HG02981 (cell line): ENCODE measurements at regions not wholly inside any gene's neighbourhood (a gene's known extent, or its start where the extent isn't known, plus 50 kb on each side); places are given as distances from the start of the nearest gene placed in this dataset.

Experiments
- ATAC-seq: cut with Tn5 transposase; IDR thresholded peaks from one replicate; pipeline ENCODE4 v1.9.1; 2021; ENCODE audit warnings: mild to moderate bottlenecking, moderate library complexity; ENCODE audit not compliant: unreplicated experiment

DNA sequence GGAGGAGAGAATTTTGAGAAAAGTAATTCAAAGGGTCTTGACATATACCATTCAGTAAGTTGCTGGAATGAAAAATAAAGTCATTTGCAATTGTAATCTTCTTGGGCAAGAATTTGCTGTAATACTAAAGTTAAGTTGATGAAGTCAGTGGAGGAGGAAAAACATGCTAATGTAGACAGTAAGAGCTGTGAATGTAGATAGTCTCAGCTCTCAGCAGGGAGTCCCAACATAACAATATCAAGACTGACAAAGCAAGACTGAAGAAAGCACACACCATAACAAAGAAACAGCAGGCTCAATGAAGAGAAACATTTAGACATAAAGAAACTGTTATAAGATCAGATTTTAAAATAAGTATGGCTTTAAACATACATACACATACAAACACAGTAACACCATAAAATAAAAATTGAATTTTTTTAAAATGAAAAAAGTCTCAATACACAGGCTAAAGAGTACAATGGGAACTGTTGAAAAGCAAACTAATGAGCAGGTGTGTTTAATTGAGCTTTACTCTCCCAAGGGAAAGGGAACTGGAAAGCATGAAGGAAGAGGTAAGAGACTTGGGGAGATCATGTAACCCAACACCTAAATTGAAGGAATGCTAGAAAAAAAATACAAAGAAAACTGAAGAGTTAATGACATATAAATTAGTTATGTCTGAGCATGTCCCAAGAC is 336.3 kb upstream of the NCAM2 start:
- ATAC-seq, result no peak

DNA sequence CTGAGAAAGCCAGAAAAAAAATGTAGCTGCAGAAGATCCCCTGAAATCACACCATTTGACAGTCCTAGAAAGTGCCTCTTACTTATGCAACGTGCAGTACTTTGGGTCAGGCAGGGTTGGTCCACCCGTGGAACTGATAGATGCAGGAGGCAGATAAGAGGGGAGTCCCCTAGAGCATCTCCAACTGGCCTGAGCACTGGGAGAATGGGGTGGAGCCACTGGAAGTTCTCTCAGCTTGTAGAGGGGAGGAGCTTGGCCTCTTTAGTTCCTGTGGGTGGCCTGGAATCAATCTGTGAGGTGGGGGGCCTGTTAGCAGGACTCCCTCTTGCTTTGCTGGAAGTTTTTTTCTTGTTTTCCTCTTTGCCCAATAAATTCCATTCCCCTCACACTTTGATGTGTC is 335.7 kb upstream of the NCAM2 start:
- ATAC-seq, result no peak

DNA sequence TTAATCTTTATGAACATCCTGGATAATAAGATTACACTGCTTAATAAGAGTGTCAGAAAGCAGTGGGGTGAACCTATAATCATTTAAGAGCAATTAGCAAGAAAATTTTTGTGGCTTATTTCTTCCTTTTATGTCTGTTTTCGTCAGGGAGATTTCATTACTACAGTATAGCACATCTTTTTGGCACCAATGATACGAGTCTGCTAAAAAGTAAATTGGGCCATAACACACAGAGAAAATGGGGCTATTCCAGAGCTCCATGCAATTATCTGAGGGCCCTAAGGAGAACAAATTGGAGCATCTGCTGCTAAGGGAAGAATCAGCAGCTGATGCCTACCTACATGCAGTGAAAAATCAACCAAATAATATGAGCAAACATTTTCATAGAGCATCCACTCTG is 330.3 kb upstream of the NCAM2 start:
- no peak for ATAC-seq

DNA sequence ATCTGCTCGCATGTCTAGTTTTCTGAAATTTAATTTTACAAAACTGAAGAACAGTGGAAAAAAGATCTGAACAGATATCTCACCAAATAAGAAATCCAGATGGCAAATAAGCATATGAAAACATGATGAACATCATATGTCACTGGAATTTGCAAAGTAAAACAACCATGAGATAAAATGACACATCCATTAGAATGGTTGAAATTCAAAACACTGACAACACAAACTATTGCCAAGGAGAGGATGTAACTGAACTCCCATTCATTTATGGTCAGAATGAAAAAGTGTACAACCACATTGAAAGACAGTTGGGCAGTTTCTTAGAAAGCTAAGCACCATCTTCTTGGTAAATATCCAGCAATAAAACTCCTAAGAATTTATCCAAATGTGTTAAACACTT is 312.7 kb upstream of the NCAM2 start:
- no peak for ATAC-seq

DNA sequence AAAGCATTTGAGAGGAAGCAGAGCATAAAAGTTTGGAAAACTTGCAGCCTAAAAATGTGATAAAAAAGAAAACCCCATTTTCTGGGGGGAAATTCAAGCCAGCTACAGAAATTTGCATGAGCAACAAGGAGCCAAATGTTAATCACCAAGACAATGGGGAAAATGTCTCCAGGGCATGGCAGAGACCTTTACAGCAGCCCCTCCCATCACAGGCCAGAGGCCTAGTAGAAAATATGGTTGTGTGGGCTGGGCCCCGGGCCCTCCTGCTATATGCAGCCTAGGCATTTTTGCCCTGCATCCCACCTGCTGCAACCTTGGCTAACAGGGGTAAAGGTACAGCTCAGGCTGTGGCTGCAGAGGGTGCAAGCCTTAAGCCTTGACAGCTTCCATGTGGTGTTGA is 299.6 kb upstream of the NCAM2 start:
- no peak for ATAC-seq

DNA sequence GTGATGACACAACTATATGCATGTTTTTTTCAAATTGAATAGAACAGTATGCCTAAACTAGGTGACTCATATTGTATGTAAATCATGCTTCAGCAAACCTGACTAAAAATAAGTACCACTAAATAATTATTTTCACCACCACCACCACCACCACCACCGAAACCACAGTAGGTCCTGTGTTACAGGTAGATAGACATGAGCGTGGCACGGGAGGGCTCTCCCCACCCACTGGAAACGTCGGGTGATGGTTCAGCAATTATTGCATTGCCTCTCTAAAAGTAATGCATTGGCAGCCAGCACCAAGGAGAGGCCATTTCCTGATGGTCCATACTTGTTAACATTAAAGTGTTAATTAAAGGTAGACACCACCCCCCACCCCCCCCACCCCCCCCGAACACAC is 297.0 kb upstream of the NCAM2 start:
- ATAC-seq, result no peak

DNA sequence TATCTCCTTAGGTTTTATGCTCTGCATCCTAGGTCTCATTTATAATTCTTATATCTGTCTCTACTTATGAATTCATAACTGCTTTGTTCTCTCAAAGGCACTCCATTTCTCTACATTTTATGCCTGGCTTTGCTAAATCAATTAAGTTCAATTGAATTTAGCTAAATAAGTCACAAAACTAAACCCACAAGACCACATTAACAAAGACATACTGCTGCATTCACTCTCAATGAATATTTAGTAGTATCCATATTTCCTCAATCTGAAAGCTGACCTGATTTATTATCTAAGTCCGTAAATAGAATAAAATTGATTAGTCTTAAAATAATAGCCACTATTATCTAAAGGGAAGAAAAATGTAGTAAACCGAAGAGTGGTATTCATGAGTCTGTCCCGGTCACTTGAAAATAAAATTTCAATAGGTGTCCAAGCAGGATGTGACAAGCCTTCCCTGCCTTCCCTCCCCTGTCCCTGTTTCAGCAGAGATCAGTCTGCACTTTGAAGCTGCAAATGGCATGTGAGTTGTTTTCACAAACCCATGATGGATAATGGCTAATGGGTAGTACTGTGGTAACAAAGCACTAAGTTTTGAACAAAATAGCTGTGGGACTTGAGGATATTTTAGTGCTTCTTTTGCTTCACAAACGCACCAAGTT is 295.0 kb upstream of the NCAM2 start:
- no peak for ATAC-seq

DNA sequence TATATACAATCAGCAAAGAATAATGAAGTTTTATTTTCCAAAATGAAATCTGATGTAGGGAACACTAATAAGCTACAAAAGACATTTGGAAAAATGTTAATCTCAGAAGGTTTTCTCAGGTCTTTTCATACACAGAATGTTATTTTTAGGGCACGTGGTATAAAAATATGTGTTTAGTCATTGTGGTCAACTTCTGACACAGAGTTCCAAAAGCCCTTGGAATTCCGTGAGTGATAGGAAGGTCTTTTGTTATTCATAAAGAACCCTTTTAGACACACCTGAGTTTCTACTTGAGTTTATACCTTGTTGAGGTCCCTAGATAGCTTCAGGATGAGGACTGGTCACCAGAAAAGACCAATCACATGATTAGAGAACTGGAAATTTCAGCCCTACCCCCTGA is 277.6 kb upstream of the NCAM2 start:
- no peak for ATAC-seq

DNA sequence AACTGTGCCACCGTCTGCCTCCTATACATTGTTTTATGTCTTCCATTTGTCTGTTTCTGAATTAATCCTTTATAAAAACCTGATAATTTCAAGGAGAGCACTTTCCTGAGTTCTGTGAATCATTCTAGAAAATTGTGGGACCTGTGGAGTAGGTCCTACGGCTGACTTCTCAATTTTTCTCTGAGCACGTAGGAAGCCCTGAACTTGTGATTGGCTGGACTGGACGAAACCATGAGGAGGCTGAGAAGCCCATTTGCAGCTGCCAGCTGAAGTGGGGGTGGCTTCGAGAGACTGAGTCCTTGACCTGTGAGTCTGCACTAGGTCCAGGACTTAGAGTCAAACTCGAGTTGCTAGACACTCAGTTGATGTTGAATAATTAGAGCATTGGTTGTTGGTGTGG is 277.1 kb upstream of the NCAM2 start:
- ATAC-seq, result no peak

DNA sequence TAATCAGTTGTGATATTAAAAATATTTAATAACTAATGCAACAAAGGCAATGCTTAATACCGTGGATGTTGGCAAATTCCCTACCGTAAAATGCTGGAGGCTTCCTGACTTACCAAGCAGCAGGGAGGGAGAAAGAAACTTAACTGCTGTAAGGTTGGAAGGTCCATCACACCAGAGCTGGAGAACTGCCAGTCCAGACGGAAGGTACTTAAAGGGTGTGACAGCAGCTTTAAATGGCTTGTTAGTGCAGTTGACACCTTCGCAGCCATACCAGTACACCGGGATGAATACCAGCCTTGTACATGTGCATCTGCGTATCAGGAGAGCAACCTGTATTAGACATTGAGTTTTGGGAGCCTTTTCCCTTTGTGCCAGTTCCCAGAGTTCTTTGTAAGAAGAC is 269.5 kb upstream of the NCAM2 start:
- no peak for ATAC-seq

DNA sequence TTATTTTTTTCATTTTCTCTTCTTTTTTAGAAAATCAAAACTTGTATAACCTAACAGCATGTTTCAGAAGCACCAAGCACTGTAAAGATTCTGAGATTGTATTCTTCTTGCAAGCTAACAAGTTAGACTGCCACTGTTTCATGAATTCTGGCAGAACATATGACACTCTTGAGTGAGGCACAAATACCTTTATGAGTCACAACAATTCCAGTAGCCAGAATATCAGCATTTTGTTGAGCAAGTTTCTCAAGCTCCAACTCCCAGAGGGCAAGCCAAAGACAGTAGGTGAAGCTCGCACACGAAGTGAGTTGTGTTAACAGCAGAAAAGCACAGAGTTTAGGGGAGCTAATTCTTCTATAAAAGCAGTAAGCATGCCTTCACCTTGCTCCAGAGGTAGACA is 268.8 kb upstream of the NCAM2 start:
- no peak for ATAC-seq

DNA sequence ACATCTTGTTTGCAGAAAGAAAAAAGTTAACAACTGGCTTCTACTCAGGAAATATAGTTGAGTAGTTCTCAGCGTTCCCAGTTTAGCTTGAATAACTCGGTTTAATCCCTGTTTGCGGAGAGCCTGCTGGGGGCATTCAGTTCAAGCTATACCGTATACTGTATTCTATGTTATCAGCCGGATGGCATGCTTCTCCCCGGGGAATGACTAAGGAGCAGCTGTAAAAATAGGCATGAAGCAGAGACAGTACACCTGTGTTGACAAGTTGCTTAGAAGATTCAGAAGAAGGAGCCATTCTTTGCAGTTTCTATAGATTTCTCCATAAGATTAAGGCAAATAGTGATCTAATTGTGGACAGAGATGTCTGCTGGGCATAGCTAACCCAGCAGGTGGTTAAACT is 267.8 kb upstream of the NCAM2 start:
- ATAC-seq, result no peak

DNA sequence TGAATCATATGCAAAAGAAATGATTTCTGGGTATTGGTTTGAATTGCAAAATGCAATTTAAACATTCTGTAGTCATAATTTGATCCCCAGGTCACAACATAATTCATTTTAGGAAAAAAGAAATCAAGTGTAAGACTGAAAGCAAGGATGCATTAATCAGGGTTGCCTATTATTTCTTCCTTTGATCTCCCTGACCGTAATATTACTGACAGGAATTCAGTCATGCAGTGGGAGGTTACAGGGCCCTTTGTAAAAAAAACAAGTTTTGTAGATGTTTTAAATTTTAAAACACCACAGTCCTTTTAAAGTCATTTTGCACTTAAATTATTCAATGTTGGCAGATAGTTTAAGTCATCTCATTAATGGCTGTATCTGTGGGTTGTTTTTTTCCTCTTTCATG is 263.0 kb upstream of the NCAM2 start:
- no peak for ATAC-seq

DNA sequence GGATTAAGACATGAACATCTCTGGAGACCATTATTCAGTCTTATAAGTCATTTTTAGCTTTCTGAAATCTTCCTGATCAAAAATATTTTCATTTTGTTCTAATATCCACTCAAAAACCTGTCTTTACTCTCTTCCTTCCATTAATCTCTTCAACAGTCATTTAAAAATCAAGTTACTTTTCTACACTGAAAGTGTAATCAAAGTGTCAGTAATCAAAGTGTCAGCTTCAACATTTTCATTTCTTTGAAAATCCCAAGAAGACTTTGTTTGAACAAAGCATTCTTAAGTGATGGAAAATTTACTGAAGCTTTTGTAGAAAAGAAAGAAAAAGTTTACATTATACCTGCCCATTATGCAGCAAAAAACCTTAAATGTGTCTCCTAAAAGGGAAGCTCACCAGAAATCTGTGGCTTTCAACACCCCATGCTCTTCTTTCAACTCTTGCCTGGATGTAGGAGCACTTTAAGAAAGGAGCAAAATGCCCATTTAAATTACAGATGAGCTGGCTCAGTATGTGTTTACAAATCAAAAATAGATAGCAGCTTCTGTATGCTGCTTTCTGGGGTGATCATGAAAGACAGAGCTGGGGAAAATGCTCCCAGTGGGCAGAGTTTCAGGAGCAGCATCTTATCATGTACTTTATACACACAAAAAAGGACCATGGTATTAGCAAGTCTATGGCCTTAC is 260.8 kb upstream of the NCAM2 start:
- no peak for ATAC-seq

DNA sequence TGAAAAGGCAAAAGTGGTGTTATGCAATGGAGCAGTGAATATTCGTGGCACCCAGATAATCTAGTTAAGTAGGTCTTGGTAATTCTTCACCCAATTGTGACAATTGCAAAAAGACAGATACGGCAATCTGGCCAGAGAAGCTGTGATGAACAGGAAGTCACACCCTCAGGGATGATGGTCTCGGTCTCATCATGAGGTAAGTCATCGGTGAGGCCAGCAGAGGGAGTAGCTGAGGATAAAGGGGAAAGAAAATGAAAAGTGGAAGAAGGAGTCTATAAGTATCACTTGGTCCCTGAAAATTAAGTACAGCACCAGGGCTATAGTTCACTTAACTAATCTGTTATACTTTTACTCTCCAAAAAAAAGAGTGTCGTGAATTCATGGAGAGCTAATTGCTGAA is 258.8 kb upstream of the NCAM2 start:
- ATAC-seq, result no peak

DNA sequence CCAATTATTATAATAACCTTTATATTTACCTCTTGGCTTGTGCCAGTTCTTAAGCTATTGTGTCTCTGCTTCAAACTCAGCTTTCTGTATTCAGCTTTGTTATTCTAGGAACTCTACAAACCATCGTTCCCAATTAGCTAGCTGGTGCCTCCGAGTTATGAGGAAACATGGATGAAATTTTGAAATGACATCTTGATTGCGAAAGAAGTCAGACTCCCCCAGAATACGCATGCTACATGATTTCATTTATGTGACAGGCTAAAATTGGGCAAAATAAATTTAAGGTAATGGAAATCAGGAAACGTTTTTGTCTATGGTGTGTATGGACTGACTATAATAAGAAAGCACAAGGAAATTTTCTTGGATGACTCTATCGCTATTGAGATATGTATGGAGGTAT is 256.8 kb upstream of the NCAM2 start:
- no peak for ATAC-seq

DNA sequence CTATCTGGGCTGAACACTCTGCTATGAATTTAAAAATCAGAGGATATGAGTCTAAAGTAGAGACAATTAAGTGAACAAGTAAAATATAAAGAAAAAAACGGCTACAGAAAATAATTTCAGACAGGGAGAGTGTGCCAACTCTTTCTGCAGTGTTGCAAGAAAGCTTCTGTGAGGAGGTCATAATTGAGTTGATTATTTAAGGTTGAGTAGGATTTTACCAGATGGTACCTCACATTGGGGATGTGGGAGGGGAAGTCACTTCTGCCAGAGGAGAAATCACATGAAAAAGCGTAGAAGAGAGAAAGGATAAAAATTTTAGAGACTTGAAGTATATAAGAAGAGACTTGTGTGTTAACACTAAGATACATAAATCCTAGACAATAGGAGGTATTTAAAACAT is 238.0 kb upstream of the NCAM2 start:
- ATAC-seq, result no peak

DNA sequence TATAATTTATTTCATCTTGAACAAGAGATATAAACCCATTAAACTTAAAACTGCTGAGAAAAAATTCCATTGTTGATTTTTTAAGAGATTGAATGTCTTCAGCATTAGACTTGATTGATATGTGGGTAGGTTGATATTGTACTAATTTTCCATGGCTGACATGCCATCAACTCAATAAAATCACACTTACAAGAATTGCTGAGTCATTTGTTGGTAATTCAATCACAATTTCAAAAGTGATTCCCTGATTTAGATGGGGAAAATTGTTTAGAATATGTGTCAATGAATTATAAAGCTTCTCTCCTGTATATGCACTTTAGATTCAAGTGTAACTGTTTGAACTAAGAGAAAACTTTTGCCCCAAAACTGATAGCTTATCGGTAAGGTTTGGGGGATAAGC is 223.5 kb upstream of the NCAM2 start:
- ATAC-seq, result no peak

DNA sequence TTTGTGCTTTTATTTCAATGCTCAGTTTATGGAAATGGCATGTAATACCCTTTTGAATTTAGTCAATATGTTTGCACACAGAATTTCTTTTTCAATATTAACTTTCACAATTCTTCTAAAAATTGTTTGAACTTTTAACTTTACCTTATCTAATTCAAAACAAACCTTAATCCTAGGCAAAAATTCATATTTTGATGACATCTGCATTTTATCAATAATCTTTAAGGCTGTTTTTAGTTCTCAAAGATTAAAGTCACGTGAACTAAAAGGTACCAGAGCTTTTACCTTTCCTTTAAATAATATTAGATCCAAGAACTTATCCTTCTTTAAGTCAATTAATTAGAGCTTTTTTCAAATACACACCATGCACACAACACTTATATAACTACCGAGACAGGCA is 218.9 kb upstream of the NCAM2 start:
- no peak for ATAC-seq

DNA sequence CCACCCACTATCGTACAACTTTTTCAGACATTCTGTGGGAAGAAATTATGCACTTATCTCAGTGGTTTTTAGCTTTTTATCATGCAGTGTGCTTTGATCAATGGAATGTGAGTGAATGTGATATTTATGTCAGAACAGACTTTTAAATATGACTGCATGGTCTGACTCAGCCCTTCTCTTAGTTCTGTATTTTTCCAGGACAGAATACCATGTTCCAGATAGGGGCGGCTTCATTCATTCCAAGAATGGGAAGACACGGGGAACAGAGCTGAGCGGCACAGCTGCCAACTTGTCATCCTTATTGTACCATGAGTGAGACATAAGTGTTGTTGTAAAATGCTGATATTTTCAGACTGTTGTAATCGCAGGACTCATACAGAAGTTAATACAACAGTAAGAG is 214.6 kb upstream of the NCAM2 start:
- no peak for ATAC-seq

DNA sequence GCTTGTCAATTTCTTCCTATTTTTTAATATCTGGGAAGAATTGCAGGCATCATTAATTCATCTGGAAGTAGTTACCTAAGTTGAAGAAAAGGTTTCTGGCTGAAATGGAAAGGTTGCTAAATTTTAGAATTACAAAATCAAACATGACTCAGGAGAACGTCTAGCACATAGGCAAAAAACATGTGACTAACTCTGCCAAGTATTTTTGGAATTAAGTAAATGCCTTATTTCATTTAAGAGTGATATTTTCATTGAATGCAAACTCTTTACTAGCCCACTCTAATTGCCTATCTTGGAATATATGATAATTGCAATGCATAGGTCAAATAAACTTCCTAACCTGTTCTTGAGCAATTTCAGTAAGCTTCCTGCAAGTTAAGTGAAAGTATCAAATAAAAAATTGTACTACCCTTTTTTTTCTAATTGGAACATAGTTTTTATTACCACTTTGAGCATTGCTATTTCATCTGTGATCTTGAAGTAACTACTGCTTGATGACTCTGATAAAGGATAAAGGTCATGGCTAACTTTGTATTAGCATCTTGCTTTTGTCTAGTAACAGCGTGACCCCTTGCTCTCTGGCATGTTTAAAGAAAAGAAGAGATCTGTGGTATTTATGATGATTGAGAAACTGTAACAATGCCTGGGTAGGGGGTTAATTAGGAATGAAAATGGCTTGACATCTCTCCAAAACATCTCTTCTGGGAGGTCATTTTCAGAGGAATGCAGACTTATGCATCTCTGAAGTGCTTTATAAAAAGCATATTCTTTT is 208.3 kb upstream of the NCAM2 start:
- no peak for ATAC-seq

DNA sequence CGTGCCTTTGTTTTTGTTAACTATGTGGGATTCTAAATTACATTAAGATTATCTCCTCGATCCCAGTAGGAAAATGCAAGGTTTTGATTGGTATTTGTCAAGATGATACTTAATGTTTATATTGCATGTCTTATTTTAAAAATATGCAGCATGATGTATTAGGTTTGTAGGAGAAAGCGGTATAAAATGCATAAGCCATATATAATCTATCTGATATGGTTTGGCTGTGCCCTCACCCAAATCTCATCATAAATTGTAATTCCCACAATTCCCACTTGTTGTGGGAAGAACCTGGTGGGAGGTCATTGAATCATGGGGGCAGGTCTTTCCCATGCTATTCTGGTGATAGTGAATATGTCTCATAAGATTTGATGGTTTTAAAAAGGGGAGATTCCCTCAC is 198.1 kb upstream of the NCAM2 start:
- ATAC-seq, result no peak
